Muscle of leg (tissue), 3 donors: ENCODE measurements at regions not wholly inside any gene's neighbourhood (a gene's known extent, or its start where the extent isn't known, plus 50 kb on each side); places are given as distances from the start of the nearest gene placed in this dataset.

Experiments used
- DNase-seq: peaks from one replicate; pipeline ENCODE4 v3.0.0; 2013
- H3K27ac ChIP-seq: one replicate; pipeline ENCODE4 v1.5.1; 2013; ENCODE audit warnings: mild to moderate bottlenecking, low read length, control low read depth
- H3K27me3 ChIP-seq: one replicate; pipeline ENCODE4 v1.6.1; 2013; ENCODE audit warnings: low read length; ENCODE audit not compliant: control insufficient read depth, insufficient read depth
- H3K36me3 ChIP-seq: one replicate; pipeline ENCODE4 v1.6.1; 2013; ENCODE audit warnings: low read length; ENCODE audit not compliant: control insufficient read depth, insufficient read depth
- H3K4me1 ChIP-seq: one replicate; pipeline ENCODE4 v1.6.1; 2013; ENCODE audit warnings: low read length; ENCODE audit not compliant: control insufficient read depth, insufficient read depth
- H3K4me3 ChIP-seq: one replicate; pipeline ENCODE4 v1.5.1; 2013; ENCODE audit warnings: low read length, control low read depth
- H3K9me3 ChIP-seq: replicated peaks from 2 replicates; pipeline ENCODE4 v1.6.1; 2013; ENCODE audit warnings: low read depth, low read length; ENCODE audit not compliant: control insufficient read depth
- WGBS: methylation state at CpG from one replicate; pipeline ENCODE4 v1.1.5; 2013; ENCODE audit warnings: missing lambda C conversion rate; ENCODE audit not compliant: insufficient coverage; 5-methylcytosine and 5-hydroxymethylcytosine counted together

DNA sequence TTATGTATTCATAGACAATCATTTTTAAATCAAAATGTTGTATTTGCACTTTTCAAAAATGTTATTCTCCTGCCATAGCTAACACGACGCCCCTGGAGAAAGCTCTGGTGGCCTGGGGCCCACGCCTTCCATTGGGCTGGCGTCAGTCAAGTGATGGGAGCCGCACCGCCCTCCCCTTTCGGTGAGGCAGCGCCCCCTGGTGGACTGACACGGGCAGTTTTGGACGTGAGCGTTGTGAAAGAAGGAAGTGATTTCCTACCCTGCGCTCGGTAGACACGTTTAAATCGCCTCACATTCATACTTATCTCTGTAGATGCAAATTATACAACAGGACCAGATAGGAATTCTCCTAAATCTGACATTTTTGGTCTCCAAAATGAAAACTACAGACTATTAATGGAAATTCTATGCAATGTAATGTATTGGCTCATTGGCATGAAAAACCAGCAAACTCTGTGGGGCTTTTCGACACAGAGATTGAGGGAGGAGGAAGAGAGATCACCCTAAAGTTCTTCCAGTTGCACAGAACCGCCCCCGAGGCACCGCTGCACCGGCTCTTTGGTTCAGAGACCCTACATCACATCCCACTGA, 326.2 kb upstream of the SOX11 start:
- Histone ChIP-seq H3K27me3 (no peaks in the 10 kb centered on the region), H3K27ac (no peak overlapping the region), H3K36me3 (no peaks in the 10 kb centered on the region), H3K9me3 (no peaks in the 10 kb centered on the region), H3K4me1 (peaks cover 5% of the 10 kb centered on the region), H3K4me3 (no peak overlapping the region)
- 9% methylated on average over 9 of the region's 20 CpGs for WGBS
- DNase-seq: peak; percentile 75

- no peak overlapping the region for H3K27ac ChIP-seq
- no peaks in the 10 kb centered on the region for H3K9me3 ChIP-seq
- no peak for DNase-seq
- H3K4me3 ChIP-seq: no peak overlapping the region
- no peaks in the 10 kb centered on the region for H3K36me3 ChIP-seq
- no peaks in the 10 kb centered on the region for H3K27me3 ChIP-seq
- 95% methylated on average over 4 of the region's 6 CpGs for WGBS
- peaks cover 5% of the 10 kb centered on the region for H3K4me1 ChIP-seq
These were observed 324.9 kb upstream of the SOX11 start for GRCh38 chr2:5367321-5367720.

- DNase-seq: no peak
- 64% methylated on average over 3 of the region's 7 CpGs for WGBS
- no peak overlapping the region for H3K27ac ChIP-seq
- H3K4me3 ChIP-seq: no peak overlapping the region
- H3K36me3 ChIP-seq: no peaks in the 10 kb centered on the region
- H3K27me3 ChIP-seq: no peaks in the 10 kb centered on the region
- H3K4me1 ChIP-seq: peaks cover 9% of the 10 kb centered on the region
- no peaks in the 10 kb centered on the region for H3K9me3 ChIP-seq
These were observed 323.9 kb upstream of the SOX11 start for GRCh38 chr2:5368263-5368662.

DNA sequence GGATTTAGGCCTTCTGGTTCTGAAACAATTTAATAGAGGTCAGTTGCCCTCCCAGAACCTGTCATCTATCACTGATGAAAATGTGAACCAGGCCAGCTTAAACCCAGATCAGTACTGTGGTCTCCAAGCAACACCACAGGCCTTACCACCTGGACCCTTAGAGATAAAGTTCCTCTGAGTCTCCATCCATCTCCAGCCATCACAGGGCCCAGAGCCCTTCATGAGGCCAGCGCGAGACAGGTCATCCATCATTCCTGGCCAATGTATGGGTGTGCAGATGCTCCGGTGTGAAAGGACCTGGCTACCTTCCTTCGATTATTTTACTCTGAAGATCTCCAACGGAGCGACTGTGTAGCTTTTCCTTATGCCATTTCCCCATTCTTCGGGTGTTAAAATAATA, 322.7 kb upstream of the SOX11 start:
- no peak for DNase-seq
- no CpG with 5 or more reads among the region's 7 CpGs for WGBS
- Histone ChIP-seq H3K27ac (no peak overlapping the region), H3K9me3 (no peaks in the 10 kb centered on the region), H3K4me3 (no peak overlapping the region), H3K4me1 (peaks cover 9% of the 10 kb centered on the region), H3K36me3 (no peaks in the 10 kb centered on the region), H3K27me3 (no peaks in the 10 kb centered on the region)

- Histone ChIP-seq H3K9me3 (no peaks in the 10 kb centered on the region), H3K27me3 (no peaks in the 10 kb centered on the region), H3K4me1 (peaks cover 9% of the 10 kb centered on the region), H3K4me3 (no peak overlapping the region), H3K27ac (no peak overlapping the region), H3K36me3 (no peaks in the 10 kb centered on the region)
- 83% methylated on average over 1 of the region's 5 CpGs for WGBS
- peak; percentile 65 for DNase-seq
These were observed 322.0 kb upstream of the SOX11 start for GRCh38 chr2:5370158-5370557.

DNA sequence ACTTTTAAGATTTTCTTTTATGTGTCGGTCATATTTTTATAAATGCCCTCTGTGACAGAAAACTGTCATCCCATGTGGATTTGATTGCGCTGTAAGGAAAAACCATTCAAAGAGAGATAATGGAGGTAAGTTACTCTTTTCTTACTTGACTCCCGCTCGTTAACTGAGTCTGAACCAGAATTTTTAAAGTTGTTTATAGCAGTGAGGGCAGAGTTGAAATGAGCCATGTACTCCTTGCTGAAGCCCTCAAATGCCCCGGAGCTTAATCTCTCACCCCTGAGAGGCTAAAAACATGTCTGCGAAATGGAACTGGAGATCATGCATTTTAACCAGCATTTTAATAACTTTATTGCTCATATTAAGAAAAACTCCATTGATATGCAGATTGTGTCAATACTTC, 320.0 kb upstream of the SOX11 start:
- no peak for DNase-seq
- Histone ChIP-seq H3K4me3 (no peak overlapping the region), H3K4me1 (peaks cover 10% of the 10 kb centered on the region), H3K9me3 (no peaks in the 10 kb centered on the region), H3K27ac (no peak overlapping the region), H3K27me3 (no peaks in the 10 kb centered on the region), H3K36me3 (no peaks in the 10 kb centered on the region)
- no CpG with 5 or more reads among the region's 6 CpGs for WGBS

GRCh38 chr2:5373200-5373599, 319.0 kb upstream of the SOX11 start:
- H3K4me3 ChIP-seq: no peak overlapping the region
- H3K9me3 ChIP-seq: no peaks in the 10 kb centered on the region
- 38% methylated on average over 4 of the region's 6 CpGs for WGBS
- H3K36me3 ChIP-seq: no peaks in the 10 kb centered on the region
- no peaks in the 10 kb centered on the region for H3K27me3 ChIP-seq
- no peak overlapping the region for H3K27ac ChIP-seq
- peaks cover 11% of the 10 kb centered on the region for H3K4me1 ChIP-seq
- no peak for DNase-seq

DNA sequence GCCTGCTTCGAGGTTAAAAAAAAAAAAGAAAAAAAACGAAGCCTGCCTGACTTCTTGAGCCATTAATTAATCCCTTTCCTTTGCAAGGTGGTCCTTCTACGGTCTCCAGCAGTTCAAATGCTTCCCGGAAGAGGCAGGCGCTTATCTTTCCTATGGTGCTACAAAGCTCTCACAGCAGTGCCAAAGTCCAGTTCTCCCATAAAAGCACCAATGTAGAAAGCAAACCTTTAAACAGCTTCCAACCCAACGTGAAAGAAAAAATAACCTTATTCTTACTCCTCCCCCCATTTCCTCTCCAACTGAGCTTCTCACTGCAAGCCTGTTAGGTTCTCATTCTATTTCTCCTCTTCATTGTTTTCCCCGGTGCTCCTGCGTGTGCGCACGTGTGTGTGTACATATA, 317.4 kb upstream of the SOX11 start:
- no peak overlapping the region for H3K4me3 ChIP-seq
- H3K9me3 ChIP-seq: no peaks in the 10 kb centered on the region
- H3K27me3 ChIP-seq: no peaks in the 10 kb centered on the region
- H3K36me3 ChIP-seq: no peaks in the 10 kb centered on the region
- H3K27ac ChIP-seq: no peak overlapping the region
- DNase-seq: peak; percentile 10
- peaks cover 11% of the 10 kb centered on the region for H3K4me1 ChIP-seq
- 56% methylated on average over 7 of the region's 10 CpGs for whole genome bisulfite sequencing

DNA sequence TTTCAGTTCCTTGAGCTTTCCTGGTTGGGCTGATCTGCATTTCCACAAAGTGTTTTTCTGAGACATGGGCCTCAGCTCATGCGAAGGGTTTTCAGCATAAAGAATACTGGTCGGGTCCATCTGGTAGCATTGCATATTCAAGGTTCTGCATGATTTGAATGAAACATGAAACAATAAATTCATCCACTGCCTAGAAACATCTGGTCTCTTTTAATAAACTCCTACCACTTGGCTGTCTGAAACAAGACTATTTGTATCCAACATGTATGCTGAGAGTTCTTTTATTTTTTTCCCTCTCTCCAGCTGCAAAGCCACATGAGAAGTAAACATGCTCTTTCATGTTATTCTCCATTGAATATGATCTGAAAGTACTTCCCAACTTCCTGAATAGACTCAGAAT, 314.9 kb upstream of the SOX11 start:
- H3K9me3 ChIP-seq: no peaks in the 10 kb centered on the region
- H3K4me3 ChIP-seq: no peak overlapping the region
- H3K4me1 ChIP-seq: peaks cover 8% of the 10 kb centered on the region
- H3K27me3 ChIP-seq: no peaks in the 10 kb centered on the region
- peak; percentile 88 for DNase-seq
- H3K36me3 ChIP-seq: no peaks in the 10 kb centered on the region
- H3K27ac ChIP-seq: no peak overlapping the region
- WGBS: no CpG with 5 or more reads among the region's 2 CpGs

DNA sequence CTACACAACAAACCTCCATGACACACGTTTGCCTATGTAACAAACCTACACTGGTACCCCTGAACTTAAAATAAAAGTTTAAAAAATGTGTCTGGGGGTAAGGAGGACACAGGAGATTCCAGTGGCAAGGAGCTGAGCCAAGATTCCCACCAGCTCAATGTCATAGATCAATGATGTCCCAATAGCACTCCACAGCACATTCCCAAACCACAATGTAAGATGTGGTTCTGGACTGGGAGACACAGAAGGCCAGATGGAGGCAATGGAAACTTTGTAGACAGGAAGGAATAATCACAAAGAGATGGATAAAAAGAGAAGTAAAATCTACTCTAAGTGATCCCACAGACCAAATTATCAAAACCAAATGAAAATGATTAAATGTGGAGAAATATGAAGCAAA, 312.4 kb upstream of the SOX11 start:
- DNase-seq: no peak
- Histone ChIP-seq H3K36me3 (no peaks in the 10 kb centered on the region), H3K9me3 (no peaks in the 10 kb centered on the region), H3K27ac (no peak overlapping the region), H3K4me1 (peaks cover 3% of the 10 kb centered on the region), H3K27me3 (no peaks in the 10 kb centered on the region), H3K4me3 (no peak overlapping the region)
- WGBS: no CpG with 5 or more reads among the region's 1 CpG

DNA sequence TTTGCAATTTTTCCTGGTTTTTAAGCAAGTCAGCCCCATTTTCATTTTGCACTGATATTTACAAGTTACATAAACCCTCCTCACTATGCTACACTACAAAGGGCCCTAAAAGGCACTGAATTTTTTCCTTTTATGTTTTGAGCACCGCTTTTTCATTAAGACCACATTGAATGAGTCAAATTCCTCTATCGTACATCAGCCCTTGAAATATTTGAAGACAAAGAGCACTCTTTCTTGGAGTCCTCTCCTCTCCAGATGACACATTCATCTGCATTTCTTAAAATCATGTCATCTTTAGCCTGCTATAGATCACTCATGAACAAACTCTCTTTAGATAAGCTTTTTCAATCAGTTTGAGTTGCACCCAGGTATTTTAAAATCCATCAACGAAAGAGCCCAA, 306.6 kb upstream of the SOX11 start:
- Histone ChIP-seq H3K4me3 (no peak overlapping the region), H3K36me3 (no peaks in the 10 kb centered on the region), H3K9me3 (no peaks in the 10 kb centered on the region), H3K4me1 (no peaks in the 10 kb centered on the region), H3K27ac (no peak overlapping the region), H3K27me3 (no peaks in the 10 kb centered on the region)
- WGBS: 75% methylated on average over 2 of the region's 3 CpGs
- DNase-seq: no peak
